H9 (cell line): ENCODE measurements at regions not wholly inside any gene's neighbourhood (a gene's known extent, or its start where the extent isn't known, plus 50 kb on each side); places are given as distances from the start of the nearest gene placed in this dataset.

ENCODE experiments used
- DNase-seq: peaks from one replicate; pipeline ENCODE4 v3.0.0-alpha.2; 2017
- H2AFZ ChIP-seq: one replicate; pipeline ENCODE4 v1.6.1; 2013; ENCODE audit warnings: mild to moderate bottlenecking, low read length, control low read depth, moderate library complexity
- H2AK5ac ChIP-seq: 2 replicates; pipeline ENCODE4 v1.6.1; 2013; ENCODE audit warnings: low read length, control low read depth, mixed read lengths; ENCODE audit not compliant: insufficient read length
- H2BK120ac ChIP-seq: one replicate; pipeline ENCODE4 v1.6.1; 2013; ENCODE audit warnings: low read depth, mild to moderate bottlenecking, low read length, control low read depth, inconsistent platforms; ENCODE audit not compliant: poor library complexity, severe bottlenecking
- H2BK12ac ChIP-seq: 2 replicates; pipeline ENCODE4 v1.6.1; 2013; ENCODE audit warnings: low read length, control low read depth, mixed read lengths, low read depth; ENCODE audit not compliant: insufficient read length
- H2BK15ac ChIP-seq: 2 replicates; pipeline ENCODE4 v1.6.1; 2013; ENCODE audit warnings: low read depth, low read length, control low read depth
- H2BK20ac ChIP-seq: one replicate; pipeline ENCODE4 v1.6.1; 2013; ENCODE audit warnings: low read depth, mild to moderate bottlenecking, low read length, control low read depth, inconsistent platforms; ENCODE audit not compliant: poor library complexity, severe bottlenecking
- H2BK5ac ChIP-seq: 2 replicates; pipeline ENCODE4 v1.6.1; 2013; ENCODE audit warnings: low read length, control low read depth, mixed read lengths; ENCODE audit not compliant: insufficient read length
- H3K14ac ChIP-seq: 2 replicates; pipeline ENCODE4 v1.6.1; 2013; ENCODE audit warnings: low read length, control low read depth; ENCODE audit not compliant: insufficient read depth
- H3K18ac ChIP-seq: 2 replicates; pipeline ENCODE4 v1.6.1; 2013; ENCODE audit warnings: low read depth, mild to moderate bottlenecking, mixed read lengths, low read length, control low read depth; ENCODE audit not compliant: insufficient read length
- H3K23ac ChIP-seq: 2 replicates; pipeline ENCODE4 v1.6.1; 2013; ENCODE audit warnings: low read length, control low read depth, mixed read lengths, low read depth; ENCODE audit not compliant: insufficient read length
- H3K23me2 ChIP-seq: 2 replicates; pipeline ENCODE4 v1.6.1; 2013; ENCODE audit warnings: low read depth, mild to moderate bottlenecking, mixed read lengths, low read length, control low read depth; ENCODE audit not compliant: insufficient read length, poor library complexity, severe bottlenecking
- H3K27ac ChIP-seq: 2 replicates; pipeline ENCODE4 v1.5.1; 2013; ENCODE audit warnings: low read length, control low read depth, mixed read lengths, low read depth; ENCODE audit not compliant: insufficient read length
- H3K27me3 ChIP-seq: 2 replicates; pipeline ENCODE4 v1.6.1; 2013; ENCODE audit warnings: low read length, control low read depth, inconsistent platforms; ENCODE audit not compliant: insufficient read depth
- H3K4ac ChIP-seq: 2 replicates; pipeline ENCODE4 v1.6.1; 2013; ENCODE audit warnings: low read depth, mild to moderate bottlenecking, control low read depth, inconsistent platforms, low read length, moderate library complexity
- H3K4me1 ChIP-seq: 2 replicates; pipeline ENCODE4 v1.6.1; 2013; ENCODE audit warnings: low read length, control low read depth, inconsistent platforms; ENCODE audit not compliant: insufficient read depth
- H3K4me2 ChIP-seq: 2 replicates; pipeline ENCODE4 v1.6.1; 2013; ENCODE audit warnings: low read length, control low read depth, mixed read lengths; ENCODE audit not compliant: insufficient read length, insufficient read depth
- H3K56ac ChIP-seq: 2 replicates; pipeline ENCODE4 v1.6.1; 2013; ENCODE audit warnings: low read depth, mild to moderate bottlenecking, mixed read lengths, low read length, control low read depth; ENCODE audit not compliant: insufficient read length
- H3K79me1 ChIP-seq: 2 replicates; pipeline ENCODE4 v1.6.1; 2013; ENCODE audit warnings: low read depth, mild to moderate bottlenecking, moderate library complexity, low read length, control low read depth, inconsistent platforms; ENCODE audit not compliant: insufficient read depth, poor library complexity, severe bottlenecking
- H3K79me2 ChIP-seq: 2 replicates; pipeline ENCODE4 v1.6.1; 2013; ENCODE audit warnings: low read length, control low read depth, inconsistent platforms; ENCODE audit not compliant: insufficient read depth
- H3K9ac ChIP-seq: 2 replicates; pipeline ENCODE4 v1.6.1; 2013; ENCODE audit warnings: low read length, control low read depth, mixed read lengths; ENCODE audit not compliant: insufficient read length; ENCODE audit errors: extremely low read depth
- H3K9me3 ChIP-seq: one replicate; pipeline ENCODE4 v1.6.1; 2013; ENCODE audit warnings: low read depth, low read length, inconsistent platforms; ENCODE audit not compliant: control insufficient read depth
- H3T11ph ChIP-seq: one replicate; pipeline ENCODE4 v1.6.1; 2013; ENCODE audit warnings: mild to moderate bottlenecking, low read length, control low read depth, inconsistent platforms
- H4K20me1 ChIP-seq: one replicate; pipeline ENCODE4 v1.6.1; 2013; ENCODE audit not compliant: control insufficient read depth, insufficient read length, insufficient read depth
- H4K5ac ChIP-seq: 2 replicates; pipeline ENCODE4 v1.6.1; 2013; ENCODE audit warnings: low read depth, mild to moderate bottlenecking, mixed read lengths, low read length, control low read depth; ENCODE audit not compliant: insufficient read length
- H4K8ac ChIP-seq: replicated peaks from 2 replicates; pipeline ENCODE4 v1.6.1; 2013; ENCODE audit warnings: low read length, control low read depth, mixed read lengths, low read depth; ENCODE audit not compliant: insufficient read length
- H4K91ac ChIP-seq: 2 replicates; pipeline ENCODE4 v1.6.1; 2013; ENCODE audit warnings: low read depth, mild to moderate bottlenecking, moderate library complexity, mixed read lengths, low read length, control low read depth; ENCODE audit not compliant: insufficient read length
- H3K27ac Mint-ChIP-seq, 3 experiments: 2 replicates in 2 of 3; 3 replicates in 1 of 3; pipeline ENCODE4 v1.8.0; 2020 to 2021; ENCODE audit warnings: mixed read lengths in 3 of 3, mild to moderate bottlenecking in 1 of 3, moderate library complexity in 1 of 3
- H3K27me3 Mint-ChIP-seq: 2 replicates; pipeline ENCODE4 v1.8.0; 2021; ENCODE audit warnings: low read depth, mild to moderate bottlenecking, moderate library complexity, mixed read lengths
- H3K36me3 Mint-ChIP-seq, 3 experiments: 2 replicates in 2 of 3; 3 replicates in 1 of 3; pipeline ENCODE4 v1.8.0; 2020 to 2021; ENCODE audit warnings: low read depth in 3 of 3, mixed read lengths in 3 of 3; ENCODE audit not compliant: insufficient read depth in 1 of 3
- H3K4me1 Mint-ChIP-seq, 2 experiments: 2 replicates each; pipeline ENCODE4 v1.8.0; 2020; ENCODE audit warnings: mixed read lengths in 2 of 2
- H3K4me3 Mint-ChIP-seq, 2 experiments: 2 replicates in 1 of 2; 3 replicates in 1 of 2; pipeline ENCODE4 v1.8.0; 2020 to 2021; ENCODE audit warnings: mild to moderate bottlenecking in 2 of 2, mixed read lengths in 2 of 2, moderate library complexity in 1 of 2
- H3K9me3 Mint-ChIP-seq, 2 experiments: 2 replicates in 1 of 2; 3 replicates in 1 of 2; pipeline ENCODE4 v1.8.0; 2020; ENCODE audit warnings: mild to moderate bottlenecking in 2 of 2, mixed read lengths in 2 of 2, moderate library complexity in 1 of 2
- WGBS: extraction: QIAGEN DNeasy Blood & Tissue Kit; methylation state at CpG from one replicate; pipeline ENCODE4 v1.1.7; 2013; ENCODE audit warnings: missing lambda C conversion rate, low lambda C conversion rate, mixed read lengths; ENCODE audit not compliant: insufficient read length; ENCODE audit errors: extremely low coverage; 5-methylcytosine and 5-hydroxymethylcytosine counted together
- TF ChIP-seq, protein P1 (sequence below): fragments of 200-600 bp; sonication (generic); conservative IDR thresholded peaks from 3 replicates; pipeline ENCODE4 v1.8.0; 2021; ENCODE audit warnings: antibody characterized with exemption, mild to moderate bottlenecking

DNA sequence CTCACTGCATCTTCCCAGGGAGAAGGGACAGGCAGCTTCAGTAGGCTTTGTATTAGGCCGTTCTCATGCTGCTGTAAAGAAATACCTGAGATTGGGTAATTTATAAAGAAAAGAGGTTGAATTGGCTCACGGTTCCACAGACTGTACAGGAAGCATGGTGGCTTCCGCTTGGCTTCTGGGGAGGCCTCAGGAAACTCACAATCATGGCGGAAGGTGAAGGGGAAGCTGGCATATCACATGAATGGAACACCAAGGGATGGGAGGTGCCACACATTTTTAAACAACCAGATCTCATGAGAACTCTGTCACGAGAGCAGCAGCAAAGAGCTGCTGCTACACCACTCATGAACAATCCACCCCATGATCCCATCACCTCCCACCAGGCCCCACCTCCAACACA is 182.2 kb upstream of the SFSWAP start:
- no peak for DNase-seq
- H3K4me3 Mint-ChIP-seq, result no peak overlapping the region

More for the DNA sequence above, 182.2 kb upstream of the SFSWAP start:
- no CpG with 5 or more reads among the region's 5 CpGs for WGBS
- Histone ChIP-seq H3K56ac (no peak overlapping the region), H3K23me2 (no peaks in the 10 kb centered on the region), H2BK12ac (no peak overlapping the region), H3K4ac (no peak overlapping the region), H2AK5ac (no peak overlapping the region), H3K18ac (no peak overlapping the region), H3K23ac (no peak overlapping the region), H3K4me1 (no peaks in the 10 kb centered on the region), H3K4me2 (no peak overlapping the region), H4K5ac (no peak overlapping the region), H2BK5ac (no peak overlapping the region), H3K79me1 (no peaks in the 10 kb centered on the region), H3K79me2 (no peaks in the 10 kb centered on the region), H3K14ac (no peak overlapping the region), H2AFZ (no peak overlapping the region), H3K9ac (no peak overlapping the region), H4K91ac (no peak overlapping the region), H3T11ph (no peak overlapping the region), H2BK20ac (no peak overlapping the region), H3K27ac (no peak overlapping the region), H3K27me3 (no peaks in the 10 kb centered on the region), H3K9me3 (no peaks in the 10 kb centered on the region), H2BK120ac (no peak overlapping the region), H2BK15ac (no peak overlapping the region), H4K8ac (no peak overlapping the region), H4K20me1 (no peaks in the 10 kb centered on the region)
- H3K36me3 Mint-ChIP-seq, result no peaks in the 10 kb centered on the region
- H3K4me1 Mint-ChIP-seq, result no peaks in the 10 kb centered on the region; a peak in 1 of 4 replicates
- H3K9me3 Mint-ChIP-seq, result no peaks in the 10 kb centered on the region; a peak in 1 of 5 replicates
- H3K27me3 Mint-ChIP-seq, result peaks cover 16% of the 10 kb centered on the region
- TF ChIP-seq, protein P1, sequence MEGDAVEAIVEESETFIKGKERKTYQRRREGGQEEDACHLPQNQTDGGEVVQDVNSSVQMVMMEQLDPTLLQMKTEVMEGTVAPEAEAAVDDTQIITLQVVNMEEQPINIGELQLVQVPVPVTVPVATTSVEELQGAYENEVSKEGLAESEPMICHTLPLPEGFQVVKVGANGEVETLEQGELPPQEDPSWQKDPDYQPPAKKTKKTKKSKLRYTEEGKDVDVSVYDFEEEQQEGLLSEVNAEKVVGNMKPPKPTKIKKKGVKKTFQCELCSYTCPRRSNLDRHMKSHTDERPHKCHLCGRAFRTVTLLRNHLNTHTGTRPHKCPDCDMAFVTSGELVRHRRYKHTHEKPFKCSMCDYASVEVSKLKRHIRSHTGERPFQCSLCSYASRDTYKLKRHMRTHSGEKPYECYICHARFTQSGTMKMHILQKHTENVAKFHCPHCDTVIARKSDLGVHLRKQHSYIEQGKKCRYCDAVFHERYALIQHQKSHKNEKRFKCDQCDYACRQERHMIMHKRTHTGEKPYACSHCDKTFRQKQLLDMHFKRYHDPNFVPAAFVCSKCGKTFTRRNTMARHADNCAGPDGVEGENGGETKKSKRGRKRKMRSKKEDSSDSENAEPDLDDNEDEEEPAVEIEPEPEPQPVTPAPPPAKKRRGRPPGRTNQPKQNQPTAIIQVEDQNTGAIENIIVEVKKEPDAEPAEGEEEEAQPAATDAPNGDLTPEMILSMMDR, result no peak
- H3K27ac Mint-ChIP-seq, result no peak overlapping the region
